ENCODE measurements at regions not wholly inside any gene's neighbourhood (a gene's known extent, or its start where the extent isn't known, plus 50 kb on each side); places are given as distances from the start of the nearest gene placed in this dataset.

GRCh38 chr6:21844120-21844917, 250.8 kb downstream of the SOX4 start:
- Histone ChIP-seq H3K4me1 (ENCODE audit: control insufficient read depth, low read length) (no peaks in the 10 kb centered on the region), H3K36me3 (ENCODE audit: control insufficient read depth, low read length) (no peaks in the 10 kb centered on the region), H3K27ac (ENCODE audit: low read depth, low read length) (no peak overlapping the region), H3K4me2 (ENCODE audit: low read length) (no peak overlapping the region), H3K9me2 (replicated peaks; ENCODE audit: control insufficient read depth, low read length) (no peaks in the 10 kb centered on the region), H3K27me3 (ENCODE audit: control insufficient read depth, low read length) (no peaks in the 10 kb centered on the region), H3K9me3 (ENCODE audit: control insufficient read depth, insufficient read depth, low read length) (no peaks in the 10 kb centered on the region), H3K79me2 (ENCODE audit: control insufficient read depth, low read length) (no peaks in the 10 kb centered on the region), H3F3A (ENCODE audit: control insufficient read depth, insufficient read depth) (no peaks in the 10 kb centered on the region), H3K4me3 (ENCODE audit: low read length) (no peak overlapping the region), H4K20me1 (ENCODE audit: control insufficient read depth, insufficient read depth, low read depth, low read length) (no peaks in the 10 kb centered on the region)
- no peak for TF ChIP-seq CTCF (IDR thresholded peaks at IDR 0.05; ENCODE audit: low read depth, low read length, poor library complexity, severe bottlenecking)
- no peak for TF ChIP-seq EZH2phosphoT487 (IDR thresholded peaks at IDR 0.05; ENCODE audit: borderline replicate concordance, low read length)

- no peak for TF ChIP-seq EZH2phosphoT487 (IDR thresholded peaks at IDR 0.05; ENCODE audit: borderline replicate concordance, low read length)
- no peak for TF ChIP-seq CTCF (IDR thresholded peaks at IDR 0.05; ENCODE audit: low read depth, low read length, poor library complexity, severe bottlenecking)
- H4K20me1 ChIP-seq (ENCODE audit: control insufficient read depth, insufficient read depth, low read depth, low read length) = no peaks in the 10 kb centered on the region
- H3K36me3 ChIP-seq (ENCODE audit: control insufficient read depth, low read length) = no peaks in the 10 kb centered on the region
- H3K27me3 ChIP-seq (ENCODE audit: control insufficient read depth, low read length) = no peaks in the 10 kb centered on the region
- no peak overlapping the region for H3K4me2 ChIP-seq (ENCODE audit: low read length)
- H3K4me3 ChIP-seq (ENCODE audit: low read length) = no peak overlapping the region
- no peaks in the 10 kb centered on the region for H3F3A ChIP-seq (ENCODE audit: control insufficient read depth, insufficient read depth)
- H3K79me2 ChIP-seq (ENCODE audit: control insufficient read depth, low read length) = no peaks in the 10 kb centered on the region
- no peak overlapping the region for H3K27ac ChIP-seq (ENCODE audit: low read depth, low read length)
- H3K9me2 ChIP-seq (replicated peaks; ENCODE audit: control insufficient read depth, low read length) = no peaks in the 10 kb centered on the region
- H3K4me1 ChIP-seq (ENCODE audit: control insufficient read depth, low read length) = no peaks in the 10 kb centered on the region
- H3K9me3 ChIP-seq (ENCODE audit: control insufficient read depth, insufficient read depth, low read length) = no peaks in the 10 kb centered on the region
These were observed 251.5 kb downstream of the SOX4 start for GRCh38 chr6:21845018-21845417.

GRCh38 chr6:21845439-21846140, 252.0 kb downstream of the SOX4 start:
- H3K36me3 ChIP-seq (ENCODE audit: control insufficient read depth, low read length) = no peaks in the 10 kb centered on the region
- H3K4me1 ChIP-seq (ENCODE audit: control insufficient read depth, low read length) = no peaks in the 10 kb centered on the region
- H4K20me1 ChIP-seq (ENCODE audit: control insufficient read depth, insufficient read depth, low read depth, low read length) = no peaks in the 10 kb centered on the region

More at GRCh38 chr6:21845439-21846140, 252.0 kb downstream of the SOX4 start:
- Histone ChIP-seq H3K27ac (ENCODE audit: low read depth, low read length) (no peak overlapping the region), H3K9me3 (ENCODE audit: control insufficient read depth, insufficient read depth, low read length) (no peaks in the 10 kb centered on the region), H3K9me2 (replicated peaks; ENCODE audit: control insufficient read depth, low read length) (no peaks in the 10 kb centered on the region), H3K27me3 (ENCODE audit: control insufficient read depth, low read length) (no peaks in the 10 kb centered on the region), H3K4me2 (ENCODE audit: low read length) (no peak overlapping the region), H3F3A (ENCODE audit: control insufficient read depth, insufficient read depth) (no peaks in the 10 kb centered on the region), H3K4me3 (ENCODE audit: low read length) (no peak overlapping the region), H3K79me2 (ENCODE audit: control insufficient read depth, low read length) (no peaks in the 10 kb centered on the region)
- TF ChIP-seq EZH2phosphoT487 (IDR thresholded peaks at IDR 0.05; ENCODE audit: borderline replicate concordance, low read length) (no peak), CTCF (IDR thresholded peaks at IDR 0.05; ENCODE audit: low read depth, low read length, poor library complexity, severe bottlenecking) (no peak)

All from DOHH2 (cell line).